GM19395 (cell line): ENCODE measurements at regions not wholly inside any gene's neighbourhood (a gene's known extent, or its start where the extent isn't known, plus 50 kb on each side); places are given as distances from the start of the nearest gene placed in this dataset.
"Not testable (repeated sequence)": the region's sequence is repeated elsewhere in the genome, so short reads cannot be mapped to it uniquely, and the experiment has no call there.

Experiments used
- ATAC-seq: cut with Tn5 transposase; IDR thresholded peaks from one replicate; pipeline ENCODE4 v1.9.1; 2021; ENCODE audit warnings: mild to moderate bottlenecking, moderate library complexity; ENCODE audit not compliant: unreplicated experiment

- not testable (repeated sequence) for ATAC-seq
Measured at GRCh38 chr6:27047725-27048124, 199.8 kb upstream of the PRSS16 start.

GRCh38 chr6:27049863-27050781 is 197.4 kb upstream of the PRSS16 start:
- ATAC-seq = no peak

GRCh38 chr6:27052082-27052730 is 195.3 kb upstream of the PRSS16 start:
- ATAC-seq = not testable (repeated sequence)

DNA sequence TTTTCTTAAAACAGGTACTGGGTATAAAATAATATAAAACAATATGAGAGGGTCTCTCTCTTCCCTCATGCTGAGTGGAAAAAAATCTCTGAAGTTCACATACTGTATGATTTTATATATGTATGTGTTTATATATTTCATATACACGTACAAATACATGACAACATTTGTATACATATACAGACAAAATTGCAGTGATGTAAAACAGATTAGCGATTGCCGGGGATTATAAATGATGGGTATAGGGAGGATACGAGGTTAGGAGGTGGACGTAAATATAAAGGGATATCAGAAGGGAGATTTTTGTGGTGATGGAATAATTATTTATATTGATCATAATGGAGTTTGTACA is 194.8 kb upstream of the PRSS16 start:
- no peak for ATAC-seq

DNA sequence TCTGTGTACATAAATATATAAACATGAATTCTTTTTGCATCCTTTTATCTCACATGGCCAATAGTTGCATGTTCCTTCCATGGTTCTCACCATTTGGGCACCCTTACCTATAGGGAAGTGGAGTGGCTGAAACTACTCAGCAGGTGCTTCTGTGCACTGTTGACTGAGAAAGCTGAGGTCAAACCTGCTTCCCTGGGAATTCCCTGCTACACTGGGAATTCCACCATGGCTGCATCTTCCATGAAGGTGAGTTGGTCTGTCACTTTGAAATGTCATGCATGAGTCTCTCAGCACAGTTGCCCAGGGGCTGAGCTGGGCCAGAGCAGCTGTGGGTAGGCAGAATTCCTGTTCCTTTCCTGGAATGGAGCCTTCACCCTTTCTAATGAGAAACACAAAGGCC is 193.8 kb upstream of the PRSS16 start:
- no peak for ATAC-seq

- ATAC-seq = no peak
Measured at GRCh38 chr6:27056615-27057014, 190.9 kb upstream of the PRSS16 start.

DNA sequence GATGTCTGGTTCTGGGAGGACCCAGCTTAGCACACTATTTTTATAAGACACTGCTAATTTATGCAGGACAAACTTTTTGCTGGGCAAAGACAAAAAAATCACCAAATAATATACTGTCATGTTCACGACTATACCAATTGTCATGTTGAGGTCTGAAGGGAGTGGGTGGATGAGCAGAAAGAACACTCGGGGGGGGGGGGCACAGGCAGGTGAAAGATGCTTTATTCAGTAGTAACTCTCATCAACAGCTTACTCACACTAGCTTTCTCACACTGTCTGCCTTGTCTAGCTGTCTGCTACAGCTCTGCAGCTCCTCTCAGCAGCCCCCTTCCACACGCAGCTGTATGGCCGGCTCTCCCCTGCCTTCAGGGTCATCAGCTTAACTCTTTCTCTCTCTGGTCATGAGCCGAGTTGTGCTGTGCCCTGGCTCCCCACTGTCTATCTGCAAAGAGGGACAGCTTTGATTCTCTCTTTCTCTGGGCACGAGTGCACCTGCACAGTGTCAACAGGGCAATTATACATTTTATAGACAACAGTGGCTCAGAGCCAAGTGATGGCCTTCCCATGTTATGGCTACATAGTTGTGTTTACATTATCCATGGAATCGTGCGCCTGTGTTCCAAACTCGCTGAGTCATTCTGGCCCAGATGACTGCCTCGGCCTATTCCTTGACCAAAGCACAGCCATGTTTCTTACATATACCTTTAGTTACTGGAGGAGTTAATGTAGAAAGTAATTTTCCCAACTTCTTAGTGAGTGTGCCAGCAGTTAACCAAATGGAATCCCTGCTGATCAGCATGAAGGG is 187.7 kb upstream of the PRSS16 start:
- ATAC-seq = no peak

DNA sequence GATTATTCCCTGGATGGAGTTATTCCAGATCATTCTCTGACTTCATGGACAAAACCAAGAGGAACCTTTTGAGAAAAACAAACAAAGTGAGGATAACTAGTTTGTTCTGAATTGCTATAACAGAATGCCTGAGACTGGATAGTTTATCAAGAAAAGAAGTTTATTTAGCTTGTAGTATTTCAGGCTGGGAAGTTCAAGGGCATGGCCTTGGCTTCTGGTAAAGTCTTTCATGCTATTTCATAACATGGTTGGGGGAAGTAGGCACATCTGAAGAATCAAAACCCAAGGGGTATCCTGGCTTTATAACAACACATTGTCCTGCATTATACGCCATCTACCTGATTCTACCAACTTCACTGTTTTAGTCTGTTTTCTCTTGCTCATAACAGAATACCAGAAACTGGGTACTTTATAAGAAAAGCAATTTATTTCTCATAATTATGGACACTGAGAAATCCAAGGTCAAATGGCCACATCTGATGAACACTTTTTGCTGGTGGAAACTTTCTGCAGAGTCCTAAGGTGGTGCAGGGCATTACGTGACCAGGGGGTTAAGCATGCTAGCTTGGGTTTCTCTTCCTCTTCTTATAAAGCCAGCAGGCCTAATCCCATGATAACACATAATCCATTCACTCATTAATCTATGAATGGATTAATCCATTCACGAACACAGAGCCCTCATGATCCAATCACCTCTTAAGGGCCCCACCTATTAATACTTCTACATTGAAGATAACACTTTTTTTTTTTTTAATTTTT is 186.1 kb upstream of the PRSS16 start:
- no peak for ATAC-seq

DNA sequence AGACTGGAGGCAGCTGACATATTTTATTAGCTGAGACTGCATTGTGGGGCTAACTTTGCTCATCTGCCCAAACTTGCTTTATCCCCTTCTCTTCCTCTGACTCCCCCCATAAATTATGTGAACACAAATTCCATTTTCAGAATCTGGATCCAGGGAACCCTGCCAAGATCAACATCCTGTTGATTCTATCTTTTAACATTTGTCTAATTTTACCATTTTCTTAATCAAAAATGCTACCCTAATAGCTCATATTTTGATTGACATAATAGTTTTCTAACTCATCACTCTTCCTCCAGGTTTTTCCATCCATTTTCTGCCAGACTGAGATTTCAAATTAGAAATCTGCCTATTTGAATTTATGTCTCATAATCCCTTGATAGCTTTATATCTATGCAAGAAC is 184.7 kb upstream of the PRSS16 start:
- ATAC-seq = no peak

GRCh38 chr6:27065183-27065582 is 182.3 kb upstream of the PRSS16 start:
- ATAC-seq = no peak

DNA sequence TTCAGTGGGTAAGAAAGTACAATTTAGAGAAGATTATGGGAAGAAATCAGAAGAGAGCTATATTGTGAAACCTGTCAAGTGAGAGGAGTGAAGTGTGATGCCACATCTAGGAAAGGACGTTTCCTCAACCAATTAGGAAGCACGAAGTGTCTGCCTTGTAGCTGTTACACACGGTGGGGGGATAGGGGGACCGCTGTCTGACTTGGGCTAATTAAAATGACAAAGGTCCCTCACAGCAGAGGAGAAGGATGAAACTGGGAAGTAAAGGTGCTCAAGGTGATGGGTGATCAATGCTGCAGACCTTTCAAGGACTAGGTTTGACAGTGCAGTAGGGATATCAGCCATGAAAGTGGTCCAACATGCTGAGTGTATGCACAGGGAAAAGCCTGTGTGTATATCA is 181.1 kb upstream of the PRSS16 start:
- no peak for ATAC-seq

- no peak for ATAC-seq
Measured at GRCh38 chr6:27066802-27067201, 180.7 kb upstream of the PRSS16 start.

DNA sequence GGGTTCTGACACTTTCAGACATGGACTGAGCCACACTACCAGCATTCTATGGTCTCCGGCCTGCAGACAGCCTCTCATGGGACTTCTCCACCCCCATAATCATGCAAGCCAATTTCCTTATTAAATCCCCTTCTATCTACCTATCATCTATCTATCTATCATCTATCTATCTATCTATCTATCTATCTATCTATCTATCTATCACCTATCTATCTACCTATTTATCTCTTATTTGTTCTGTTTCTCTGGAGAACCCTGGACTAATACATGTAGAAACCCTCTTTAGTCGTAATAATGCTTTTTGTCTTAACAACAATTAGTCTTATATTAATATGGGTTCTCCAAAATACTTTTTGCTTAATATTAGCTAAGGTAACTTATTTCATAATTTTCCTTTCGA is 174.1 kb upstream of the PRSS16 start:
- no peak for ATAC-seq

DNA sequence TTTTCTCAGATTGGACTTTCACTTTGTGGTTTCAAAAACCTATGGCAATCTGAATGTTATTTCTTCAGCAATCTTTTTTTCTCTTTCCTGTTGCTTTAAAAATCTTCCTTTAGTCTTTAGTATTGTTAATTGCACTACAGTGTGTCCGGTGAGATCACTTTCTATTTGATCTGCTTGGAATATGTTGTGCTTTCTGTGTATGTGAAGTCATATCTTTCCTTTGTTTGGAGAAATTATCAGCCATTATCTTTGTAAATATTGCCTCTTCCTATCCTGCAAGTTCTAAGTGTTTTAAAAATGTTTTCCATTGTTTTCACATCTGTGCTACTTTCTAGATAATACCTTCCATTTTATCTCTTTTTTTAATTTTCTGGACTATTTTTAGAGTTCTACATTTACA is 171.4 kb upstream of the PRSS16 start:
- ATAC-seq = no peak

DNA sequence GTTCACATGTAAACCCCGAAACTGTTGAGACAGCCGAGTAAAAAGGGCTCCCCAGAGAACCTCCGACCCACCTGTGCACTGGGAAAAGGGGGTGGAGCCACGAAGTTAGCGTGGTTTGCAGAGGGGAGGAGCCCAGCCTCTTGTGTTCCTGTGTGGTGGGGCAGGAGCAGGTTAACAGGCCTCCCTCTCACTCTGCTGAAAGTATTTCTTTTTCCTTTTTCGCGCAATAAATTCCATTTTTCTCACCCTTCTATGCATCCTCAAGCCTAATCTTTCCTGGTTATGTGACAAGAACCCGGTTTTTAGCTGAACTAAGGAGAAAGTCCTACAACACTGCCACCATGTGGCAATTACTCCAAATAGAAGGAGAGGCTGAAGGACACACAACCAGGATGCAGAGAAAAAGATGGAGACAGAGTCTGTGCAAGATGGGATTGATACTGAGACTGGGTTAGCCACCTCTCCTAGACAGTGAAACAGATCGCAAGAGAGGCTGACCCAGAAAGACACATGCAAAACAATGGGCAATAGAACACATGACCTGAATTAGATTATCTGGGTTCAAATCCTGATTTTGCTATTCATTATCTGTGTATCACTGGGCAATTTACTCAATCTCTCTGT is 168.7 kb upstream of the PRSS16 start:
- peak; percentile 84 for ATAC-seq

GRCh38 chr6:27081188-27081587 is 166.3 kb upstream of the PRSS16 start:
- no peak for ATAC-seq

- ATAC-seq = no peak
Measured at GRCh38 chr6:27081931-27082330, 165.6 kb upstream of the PRSS16 start.

- ATAC-seq = no peak
Measured at GRCh38 chr6:27088068-27088467, 159.4 kb upstream of the PRSS16 start.

GRCh38 chr6:27091661-27092315 is 155.7 kb upstream of the PRSS16 start:
- ATAC-seq = no peak

DNA sequence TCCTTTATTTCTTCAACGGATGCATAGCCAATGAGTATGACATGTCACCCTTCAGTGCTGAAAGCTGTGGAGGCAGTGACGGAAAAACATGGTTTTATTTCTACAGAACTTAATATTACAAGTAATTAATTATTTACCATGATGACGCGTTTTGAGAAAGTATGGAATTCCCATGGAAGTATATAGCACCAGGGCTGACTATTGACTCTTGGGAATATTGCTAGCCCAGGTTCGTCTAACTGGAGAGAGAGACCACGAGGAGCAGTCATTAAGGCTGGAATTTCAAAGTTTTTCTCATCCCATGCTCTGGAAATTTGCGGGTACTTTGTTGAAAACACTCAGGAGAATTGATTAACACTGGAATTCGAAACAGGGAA is 155.2 kb upstream of the PRSS16 start:
- ATAC-seq = no peak
